NCI-H2107 (cell line): ENCODE measurements at regions not wholly inside any gene's neighbourhood (a gene's known extent, or its start where the extent isn't known, plus 50 kb on each side); places are given as distances from the start of the nearest gene placed in this dataset.
"Not testable (repeated sequence)": the region's sequence is repeated elsewhere in the genome, so short reads cannot be mapped to it uniquely, and the experiment has no call there.

Experiments used
- DNase-seq: peaks from one replicate; lab custom pipeline; 2025; lab: John Stamatoyannopoulos, UW

DNA sequence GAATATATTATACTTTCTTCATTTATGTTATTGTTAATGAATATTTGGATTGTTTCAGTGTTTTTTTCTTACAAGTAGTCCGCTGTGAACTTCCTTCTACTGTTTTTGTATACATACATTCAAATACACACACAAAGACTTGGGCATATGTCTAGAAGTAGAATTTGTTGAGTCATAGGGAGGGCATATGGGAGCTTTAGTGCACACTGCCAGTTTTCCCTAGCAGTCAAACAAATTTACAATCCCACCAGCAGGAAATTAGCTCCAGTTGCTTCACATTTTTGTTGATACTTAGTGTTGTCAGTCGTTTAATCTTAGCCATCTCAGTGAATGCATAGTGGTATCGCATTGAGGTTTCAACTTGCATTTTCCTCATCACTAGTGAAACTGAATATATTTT is 492.3 kb downstream of the DIPK2A start:
- no peak for DNase-seq

- DNase-seq: no peak
Measured at GRCh38 chr3:144466114-144466513, 494.5 kb downstream of the DIPK2A start.

GRCh38 chr3:144466540-144466939 is 494.9 kb downstream of the DIPK2A start:
- no peak for DNase-seq

- DNase-seq: no peak
Measured at GRCh38 chr3:144470666-144471065, 499.0 kb downstream of the DIPK2A start.

GRCh38 chr3:144477593-144477992 is 506.0 kb downstream of the DIPK2A start:
- no peak for DNase-seq

- DNase-seq: no peak
Measured at GRCh38 chr3:144480416-144480919, 508.8 kb downstream of the DIPK2A start.

- no peak for DNase-seq
Measured at GRCh38 chr3:144482876-144483275, 511.3 kb downstream of the DIPK2A start.

GRCh38 chr3:144487011-144487410 is 515.4 kb downstream of the DIPK2A start:
- DNase-seq: no peak

DNA sequence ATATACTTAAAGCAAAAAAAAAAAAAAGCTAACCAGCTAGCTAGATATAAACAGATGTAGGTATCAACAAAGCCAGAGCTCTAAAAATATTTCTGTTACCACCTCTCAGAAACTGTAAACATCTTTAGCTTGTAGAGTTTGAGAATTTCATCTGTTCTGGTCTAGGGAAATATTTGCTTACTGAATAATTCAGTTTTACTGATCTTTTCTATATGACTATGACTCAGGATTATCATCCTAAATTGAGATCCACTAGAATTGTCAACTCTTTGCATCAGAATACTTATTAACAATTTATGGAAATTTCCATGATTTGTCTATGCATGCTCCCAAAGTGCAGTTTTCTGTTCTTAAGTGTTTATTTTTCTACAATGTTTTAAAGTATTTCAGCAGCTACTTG is 517.3 kb downstream of the DIPK2A start:
- no peak for DNase-seq

DNA sequence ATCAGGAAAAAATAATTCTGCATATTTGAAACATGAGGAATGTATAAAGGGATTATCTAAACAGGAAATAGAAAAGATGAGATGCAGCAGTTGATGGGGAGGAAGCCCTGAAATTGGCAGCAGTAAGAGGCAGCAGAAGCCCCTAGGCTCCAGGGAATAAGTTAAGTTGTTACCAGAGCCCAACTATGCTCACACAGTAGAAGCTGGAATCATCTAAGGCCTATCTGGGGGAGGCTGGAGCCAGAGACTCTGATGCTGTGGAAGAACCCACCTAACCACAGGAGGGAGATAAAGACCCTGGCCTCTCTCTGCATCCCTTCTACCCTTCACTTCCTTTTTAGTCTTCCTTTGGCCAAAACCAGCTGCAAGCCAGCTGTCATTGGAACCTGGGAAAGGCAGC is 519.7 kb downstream of the DIPK2A start:
- no peak for DNase-seq

GRCh38 chr3:144494651-144495050 is 523.0 kb downstream of the DIPK2A start:
- DNase-seq: not testable (repeated sequence)

DNA sequence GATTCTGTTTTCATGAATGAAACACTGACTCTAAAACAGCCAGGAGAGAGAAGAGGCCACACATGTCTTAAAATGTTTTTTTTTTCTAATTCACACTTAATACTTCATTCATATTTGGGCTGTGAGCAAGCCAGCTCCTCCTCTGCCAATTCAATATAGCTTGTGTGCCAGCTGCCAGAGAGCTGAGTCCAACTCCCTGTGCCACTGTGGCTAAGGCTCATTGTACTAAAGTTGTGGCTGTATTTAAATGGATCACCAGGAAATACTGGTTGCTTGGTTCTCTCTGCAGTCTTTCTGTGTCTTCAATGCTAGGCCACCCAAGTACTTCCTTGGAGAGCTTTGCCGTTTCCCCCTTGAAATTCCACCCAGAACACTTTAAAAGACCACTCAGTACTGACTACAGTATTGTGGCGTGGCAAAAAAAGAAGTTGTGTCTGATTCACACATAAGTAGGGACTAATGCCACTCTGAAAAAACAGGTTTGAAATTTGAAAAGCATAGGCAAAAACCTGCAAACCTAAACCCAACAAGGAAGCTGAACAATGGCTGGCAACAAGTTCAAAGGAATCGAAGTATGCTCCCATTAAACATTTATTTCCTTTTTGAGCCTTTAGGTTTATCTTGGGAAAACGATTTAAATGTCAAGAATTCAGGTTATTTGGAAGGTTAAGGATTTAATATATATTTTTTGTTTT is 524.7 kb downstream of the DIPK2A start:
- DNase-seq: no peak

DNA sequence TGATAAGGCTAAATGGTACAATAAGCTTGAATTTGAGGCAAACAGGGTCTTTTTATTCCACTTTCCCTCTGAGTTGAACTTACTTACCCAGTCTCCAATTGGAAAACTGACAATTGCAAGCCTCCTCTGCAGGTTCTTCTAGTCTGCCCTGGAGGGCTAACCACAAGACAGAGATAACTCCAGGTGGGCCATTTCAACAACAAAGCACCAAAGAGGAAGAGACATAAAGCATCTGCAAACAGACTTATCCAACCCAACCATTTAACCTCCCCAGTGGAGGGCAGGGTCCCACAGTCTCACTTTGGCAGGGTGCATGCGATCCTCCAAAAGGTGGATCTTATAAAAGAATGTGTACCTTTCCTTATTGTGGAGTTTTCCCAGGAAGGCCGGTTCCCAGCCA is 525.8 kb downstream of the DIPK2A start:
- no peak for DNase-seq

DNA sequence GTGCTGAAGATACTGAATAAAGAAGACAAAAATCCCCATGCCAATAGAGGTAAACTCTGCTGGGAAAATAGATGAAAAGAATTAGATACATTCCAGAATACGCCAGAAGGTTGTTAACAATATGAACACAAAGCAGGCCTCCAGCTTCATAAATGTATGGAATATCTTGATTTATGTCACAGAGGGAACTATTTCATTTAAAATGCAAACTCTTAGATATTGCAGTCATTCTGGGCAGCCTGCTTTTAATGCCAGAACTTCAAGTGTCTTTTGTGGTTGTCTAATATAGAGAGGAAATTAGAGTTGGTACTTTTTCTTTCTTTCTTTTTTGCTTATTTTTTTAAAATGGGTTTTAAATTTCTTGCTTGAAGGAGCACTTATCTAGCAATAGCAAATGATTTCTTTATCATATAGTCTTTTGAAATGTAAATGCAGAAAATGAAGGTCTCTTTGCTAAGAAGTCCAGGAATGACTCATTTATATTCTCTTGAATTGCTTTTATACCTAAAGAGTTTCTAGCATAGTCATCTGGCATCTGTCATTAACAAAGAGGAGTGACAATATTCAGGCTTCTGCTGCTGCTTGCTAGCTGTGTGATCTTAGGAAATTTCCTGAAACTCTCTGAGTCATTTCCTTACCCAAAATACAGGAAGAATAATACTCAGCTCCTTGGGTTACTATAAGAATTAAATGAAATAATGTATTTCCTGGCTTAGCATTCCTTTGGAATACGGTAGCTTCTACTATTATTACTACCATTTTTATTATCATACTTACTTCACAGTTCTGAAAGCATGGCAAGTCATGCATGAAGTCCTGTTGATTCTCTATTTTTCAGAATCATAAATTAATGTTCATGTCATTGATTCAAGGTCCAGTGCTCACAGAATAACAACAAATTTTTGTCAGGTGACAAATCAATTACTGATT is 527.6 kb downstream of the DIPK2A start:
- no peak for DNase-seq

DNA sequence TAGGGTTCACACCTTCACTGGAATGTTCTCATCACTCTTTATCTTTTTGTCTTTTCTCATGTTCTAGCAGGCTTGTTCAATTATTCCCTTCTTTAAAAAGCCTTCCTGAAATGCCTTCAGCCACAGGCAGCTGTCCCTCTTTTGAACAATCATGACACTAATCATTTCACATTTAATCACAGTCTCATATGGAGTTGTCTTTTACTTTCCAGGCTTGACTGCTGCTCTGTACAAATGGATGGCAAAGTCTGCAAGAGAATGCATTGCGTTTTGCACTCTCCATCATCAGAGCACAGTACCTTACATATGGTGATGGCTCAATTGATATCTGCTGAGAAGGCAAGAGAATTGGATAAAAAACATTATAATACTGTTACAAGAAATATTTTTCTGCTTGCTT is 529.8 kb downstream of the DIPK2A start:
- DNase-seq: no peak

DNA sequence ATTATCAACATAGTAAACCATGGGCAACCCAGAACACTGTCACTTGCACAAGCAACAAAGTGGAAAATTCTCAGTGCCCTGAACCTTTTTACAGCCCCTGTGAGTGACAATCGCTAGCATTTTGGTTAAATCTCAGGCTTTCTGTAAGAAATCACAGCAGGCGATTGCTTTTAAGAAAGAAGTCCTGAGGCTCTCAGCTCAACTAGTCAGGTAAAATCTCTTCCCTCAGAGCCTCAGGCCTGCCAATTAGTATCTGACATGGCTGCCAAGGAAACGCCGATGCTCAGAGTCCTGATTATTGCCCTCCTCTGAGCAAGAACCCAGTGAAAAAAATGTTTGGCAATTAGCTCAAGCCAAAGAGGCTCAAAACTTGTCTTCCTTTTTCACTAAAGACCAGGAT is 530.8 kb downstream of the DIPK2A start:
- DNase-seq: no peak

DNA sequence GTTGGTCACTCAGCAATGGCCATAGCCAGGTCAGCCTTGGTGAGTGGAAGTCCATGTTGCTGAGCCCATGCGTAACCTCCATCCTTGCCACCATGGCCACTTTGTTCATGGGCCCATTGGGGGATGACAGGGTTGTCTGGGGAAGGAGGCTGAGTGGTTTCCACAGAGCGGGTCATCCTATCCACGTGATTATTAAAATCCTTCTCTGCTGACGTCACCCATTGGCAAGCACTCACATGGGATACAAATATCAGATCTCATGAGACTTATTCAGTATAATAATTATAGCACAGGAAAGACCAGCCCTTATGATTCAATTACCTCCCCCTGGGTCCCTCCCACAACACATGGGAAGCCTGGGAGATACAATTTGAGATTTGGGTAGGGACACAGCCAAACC is 534.8 kb downstream of the DIPK2A start:
- DNase-seq: not testable (repeated sequence)

GRCh38 chr3:144511346-144511745 is 539.7 kb downstream of the DIPK2A start:
- no peak for DNase-seq

DNA sequence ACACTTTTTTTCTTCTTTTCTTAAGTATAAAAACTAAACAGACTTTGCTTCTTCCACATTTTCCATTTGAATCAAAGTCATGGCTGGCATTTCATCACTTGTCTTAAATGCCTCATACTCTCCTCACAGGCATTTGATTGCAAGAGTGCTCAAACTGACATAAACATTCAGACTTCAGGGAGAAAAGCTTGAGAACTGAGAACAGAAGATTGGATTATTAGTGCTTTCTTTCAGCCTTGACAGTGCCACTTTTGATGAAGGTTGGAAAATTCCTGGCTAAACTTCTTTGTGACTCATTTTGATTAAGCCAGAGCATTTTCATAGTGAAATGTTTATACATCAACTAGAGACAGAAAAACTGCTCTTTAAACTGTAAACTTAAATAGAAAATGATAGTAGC is 544.4 kb downstream of the DIPK2A start:
- no peak for DNase-seq

GRCh38 chr3:144516589-144516988 is 545.0 kb downstream of the DIPK2A start:
- no peak for DNase-seq

- DNase-seq: no peak
Measured at GRCh38 chr3:144521131-144521530, 549.5 kb downstream of the DIPK2A start.

GRCh38 chr3:144522456-144522855 is 550.8 kb downstream of the DIPK2A start:
- DNase-seq: no peak

- DNase-seq: no peak
Measured at GRCh38 chr3:144523396-144523795, 551.8 kb downstream of the DIPK2A start.
